MM.1S (cell line): ENCODE measurements at regions not wholly inside any gene's neighbourhood (a gene's known extent, or its start where the extent isn't known, plus 50 kb on each side); places are given as distances from the start of the nearest gene placed in this dataset.

ENCODE experiments used
- CTCF ChIP-seq: fragments of 300-600 bp; sonication (generic); IDR thresholded peaks from 2 replicates; pipeline ENCODE4 v1.5.1; 2016; ENCODE audit warnings: antibody characterized with exemption, low read length, mixed read lengths
- EZH2 ChIP-seq: fragments of 300-600 bp; sonication (generic); optimal IDR thresholded peaks from 2 replicates; pipeline ENCODE3; 2017; ENCODE audit warnings: low read depth, mild to moderate bottlenecking, antibody characterized with exemption, low read length, mixed read lengths

- no peak for TF ChIP-seq CTCF
- TF ChIP-seq EZH2: no peak
These were observed 136.6 kb upstream of the ASB18 start for GRCh38 chr2:236400594-236401360.
